Spleen (tissue), 7 donors: ENCODE measurements at regions not wholly inside any gene's neighbourhood (a gene's known extent, or its start where the extent isn't known, plus 50 kb on each side); places are given as distances from the start of the nearest gene placed in this dataset.

Source experiments
- POLR2A ChIP-seq, 3 donors: fragments of 450-650 bp; IDR thresholded peaks; one replicate each; pipeline ENCODE4 v1.5.1; 2017; ENCODE audit warnings: antibody characterized with exemption in 3 of 3, mild to moderate bottlenecking in 1 of 3
- POLR2AphosphoS5 ChIP-seq, 3 donors: sonication (generic); formaldehyde crosslinking; IDR thresholded peaks; one replicate each; pipeline ENCODE4 v1.5.1; 2017; ENCODE audit warnings: antibody characterized with exemption in 3 of 3
- TF ChIP-seq, protein P1 (sequence below), 11 experiments: fragments of 200-600 bp in 7 of 11; fragments of 450-650 bp in 4 of 11; sonication (generic) in 4 of 11; IDR thresholded peaks in 8 of 11; conservative IDR thresholded peaks in 3 of 11; 1 replicate in 7 of 11; 2 replicates in 4 of 11; pipeline versions ENCODE4 v1.4.0 to v1.8.0; 2016 to 2021; ENCODE audit warnings: antibody characterized with exemption in 11 of 11, inconsistent platforms in 4 of 11, mild to moderate bottlenecking in 1 of 11
- donor health status: DM: no; HTN: no; CAD: no; lungs with moderate emphysema.
- donor health status: DM: no; HTN: no; CAD: no.
- donor health status: DM: no; HTN: no; CAD: no.

DNA sequence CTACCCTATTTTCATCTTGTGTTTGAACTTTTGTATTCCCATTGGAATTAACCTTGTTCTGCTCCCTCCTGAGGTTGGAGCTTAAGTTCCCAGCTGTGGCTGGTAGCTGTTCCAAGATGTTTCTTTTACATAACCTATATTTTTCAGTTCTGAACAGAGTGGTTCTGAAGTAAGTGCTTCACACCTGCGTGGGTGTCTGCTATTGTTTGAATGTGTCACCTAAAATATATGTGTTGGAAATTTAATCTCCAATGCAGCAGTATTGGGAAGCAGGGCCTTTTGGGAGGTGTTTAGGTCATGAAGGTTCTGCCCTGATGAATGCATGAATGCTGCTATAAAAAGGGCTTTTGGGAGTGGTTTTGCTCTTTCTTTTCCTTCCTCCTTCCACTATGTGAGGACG lies 123.8 kb downstream of the LACC1 start:
- TF ChIP-seq, protein P1, sequence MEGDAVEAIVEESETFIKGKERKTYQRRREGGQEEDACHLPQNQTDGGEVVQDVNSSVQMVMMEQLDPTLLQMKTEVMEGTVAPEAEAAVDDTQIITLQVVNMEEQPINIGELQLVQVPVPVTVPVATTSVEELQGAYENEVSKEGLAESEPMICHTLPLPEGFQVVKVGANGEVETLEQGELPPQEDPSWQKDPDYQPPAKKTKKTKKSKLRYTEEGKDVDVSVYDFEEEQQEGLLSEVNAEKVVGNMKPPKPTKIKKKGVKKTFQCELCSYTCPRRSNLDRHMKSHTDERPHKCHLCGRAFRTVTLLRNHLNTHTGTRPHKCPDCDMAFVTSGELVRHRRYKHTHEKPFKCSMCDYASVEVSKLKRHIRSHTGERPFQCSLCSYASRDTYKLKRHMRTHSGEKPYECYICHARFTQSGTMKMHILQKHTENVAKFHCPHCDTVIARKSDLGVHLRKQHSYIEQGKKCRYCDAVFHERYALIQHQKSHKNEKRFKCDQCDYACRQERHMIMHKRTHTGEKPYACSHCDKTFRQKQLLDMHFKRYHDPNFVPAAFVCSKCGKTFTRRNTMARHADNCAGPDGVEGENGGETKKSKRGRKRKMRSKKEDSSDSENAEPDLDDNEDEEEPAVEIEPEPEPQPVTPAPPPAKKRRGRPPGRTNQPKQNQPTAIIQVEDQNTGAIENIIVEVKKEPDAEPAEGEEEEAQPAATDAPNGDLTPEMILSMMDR (IDR thresholded peaks at IDR 0.05 in 8 of 11, conservative IDR thresholded peaks at IDR 0.05 in 3 of 11), result no peak
- no peak for TF ChIP-seq POLR2AphosphoS5 (IDR thresholded peaks at IDR 0.05)
- no peak for TF ChIP-seq POLR2A (IDR thresholded peaks at IDR 0.05)
